NCI-H774 (cell line): ENCODE measurements at regions not wholly inside any gene's neighbourhood (a gene's known extent, or its start where the extent isn't known, plus 50 kb on each side); places are given as distances from the start of the nearest gene placed in this dataset.

Experiments used
- DNase-seq: peaks from one replicate; lab custom pipeline; 2025; lab: John Stamatoyannopoulos, UW

DNA sequence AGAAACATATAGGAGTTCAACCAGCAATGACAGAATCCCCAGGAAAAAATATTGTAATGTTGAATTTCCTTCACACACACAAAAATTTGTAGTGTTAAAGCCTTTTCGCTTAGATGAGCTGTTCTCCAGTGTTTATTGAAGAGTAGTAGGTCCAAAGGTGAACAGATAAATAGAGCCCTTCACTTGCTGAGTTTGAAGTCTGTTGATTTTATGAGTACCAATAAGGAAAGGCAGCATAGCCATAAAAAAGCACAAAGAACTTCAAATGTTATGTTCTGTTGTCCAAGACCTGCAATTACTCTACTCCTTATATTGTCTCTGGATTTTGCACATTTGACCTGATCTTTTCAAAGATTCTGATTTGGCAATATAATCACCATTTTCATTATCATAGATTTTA lies 362.7 kb upstream of the B3GALT2 start:
- DNase-seq, result no peak

DNA sequence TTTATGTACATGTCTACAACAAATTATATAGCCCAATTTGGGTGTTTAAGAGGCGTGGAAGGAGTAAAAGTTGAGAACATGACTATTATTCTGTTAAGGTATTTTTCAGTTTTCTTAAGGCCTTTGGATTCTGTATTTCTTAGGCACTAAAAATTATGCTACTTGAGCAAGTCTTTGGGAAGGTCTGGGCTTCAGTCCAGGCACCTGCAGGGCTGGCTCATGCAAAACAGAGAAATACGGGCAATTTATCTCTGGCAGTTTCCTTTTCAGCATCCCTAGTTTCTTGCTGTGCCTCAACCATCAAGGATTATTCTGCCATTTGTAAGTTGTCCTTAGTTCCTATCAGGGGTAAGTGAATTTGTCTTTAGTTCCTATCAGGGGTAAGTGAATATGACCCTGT lies 358.8 kb upstream of the B3GALT2 start:
- no peak for DNase-seq

DNA sequence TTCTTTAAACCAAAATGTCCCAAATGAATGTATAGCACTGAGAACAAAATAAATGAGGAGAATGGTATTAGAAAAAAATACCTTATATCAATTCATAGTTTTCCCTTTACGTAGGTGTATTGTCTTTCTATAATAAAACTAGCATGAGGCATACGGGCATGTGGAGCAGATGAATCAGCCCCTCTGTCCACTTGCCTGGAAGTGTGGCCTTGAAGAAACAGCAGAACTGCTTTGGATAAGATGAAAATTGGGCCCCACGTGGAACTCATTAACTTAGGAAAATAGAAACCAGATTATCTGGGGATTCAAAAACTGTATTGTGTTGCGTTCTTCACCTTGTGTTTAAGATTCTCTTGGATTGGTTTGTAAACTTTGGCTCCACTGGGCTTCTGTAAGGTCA lies 356.8 kb upstream of the B3GALT2 start:
- no peak for DNase-seq

DNA sequence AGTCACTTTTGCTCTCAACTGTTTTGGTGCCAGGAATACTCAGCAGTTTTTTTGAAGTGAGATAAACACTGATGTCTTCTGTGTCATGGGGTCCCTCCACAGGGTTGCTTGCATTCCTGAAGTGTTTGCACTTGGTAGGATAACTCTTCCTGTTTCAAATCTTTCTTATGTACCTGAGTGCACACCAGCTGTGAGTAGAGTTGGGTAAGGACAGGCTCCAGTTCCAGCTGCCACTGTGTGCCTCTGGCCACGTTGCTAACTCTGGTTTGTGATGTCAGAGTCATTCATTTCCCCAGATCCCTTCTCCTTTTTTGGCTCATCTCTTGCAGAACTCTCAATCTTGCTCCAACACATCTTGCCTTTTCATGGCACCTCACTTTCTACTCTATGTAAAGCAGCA lies 356.3 kb upstream of the B3GALT2 start:
- DNase-seq, result no peak

GRCh38 chr1:193540511-193540910 lies 354.1 kb upstream of the B3GALT2 start:
- no peak for DNase-seq

DNA sequence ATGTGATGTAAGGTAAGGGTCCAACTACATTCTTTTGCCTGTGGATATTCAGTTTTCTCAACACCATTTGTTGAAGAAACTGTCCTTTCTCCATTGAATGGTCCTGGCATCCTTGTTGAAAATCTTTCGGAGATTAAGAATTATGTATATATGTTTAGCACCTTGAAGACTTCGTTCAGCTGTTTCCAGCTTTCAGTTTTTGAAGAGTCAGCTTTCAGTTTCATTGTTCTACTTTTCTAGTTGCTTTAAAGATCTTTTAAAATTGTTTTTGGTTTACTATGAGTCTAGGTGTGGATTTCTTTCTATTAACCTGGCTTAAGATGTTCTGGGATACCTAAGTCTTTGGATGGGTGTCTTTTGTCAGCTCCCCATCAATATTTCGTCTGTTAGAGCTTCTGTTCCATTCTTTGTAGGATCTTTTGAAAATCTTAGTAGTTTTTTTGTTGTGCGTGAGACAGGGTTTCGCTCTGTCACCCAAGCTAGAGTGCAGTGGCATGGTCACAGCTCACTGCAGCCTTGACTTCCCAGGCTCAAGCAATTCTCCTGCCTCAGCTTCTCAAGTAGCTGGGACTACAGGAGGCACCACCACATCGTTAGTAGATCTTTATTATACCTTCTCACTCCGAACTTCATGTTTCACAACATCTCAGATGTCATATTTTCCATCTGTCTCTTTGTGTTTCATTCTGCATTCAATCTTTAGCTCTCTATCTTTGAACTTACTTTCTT lies 353.5 kb upstream of the B3GALT2 start:
- DNase-seq, result no peak

- DNase-seq, result no peak
Measured at GRCh38 chr1:193538680-193539079, 352.3 kb upstream of the B3GALT2 start.

DNA sequence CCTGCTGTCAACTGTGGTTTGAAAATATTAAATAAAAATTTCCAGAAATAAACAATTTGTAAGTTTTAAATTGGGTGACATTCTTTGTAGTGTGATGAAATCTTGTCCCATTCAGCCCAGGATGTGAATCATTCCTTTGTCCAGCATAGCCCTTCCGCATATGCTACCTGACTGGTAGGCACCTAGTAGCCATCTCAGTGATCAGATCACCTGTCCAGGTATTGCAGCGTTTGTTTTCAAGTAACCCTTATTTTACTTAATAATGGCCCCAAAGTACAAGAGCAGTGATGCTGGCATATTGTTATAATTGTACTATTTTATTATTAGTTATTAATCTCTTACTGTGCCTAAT lies 351.6 kb upstream of the B3GALT2 start:
- no peak for DNase-seq

DNA sequence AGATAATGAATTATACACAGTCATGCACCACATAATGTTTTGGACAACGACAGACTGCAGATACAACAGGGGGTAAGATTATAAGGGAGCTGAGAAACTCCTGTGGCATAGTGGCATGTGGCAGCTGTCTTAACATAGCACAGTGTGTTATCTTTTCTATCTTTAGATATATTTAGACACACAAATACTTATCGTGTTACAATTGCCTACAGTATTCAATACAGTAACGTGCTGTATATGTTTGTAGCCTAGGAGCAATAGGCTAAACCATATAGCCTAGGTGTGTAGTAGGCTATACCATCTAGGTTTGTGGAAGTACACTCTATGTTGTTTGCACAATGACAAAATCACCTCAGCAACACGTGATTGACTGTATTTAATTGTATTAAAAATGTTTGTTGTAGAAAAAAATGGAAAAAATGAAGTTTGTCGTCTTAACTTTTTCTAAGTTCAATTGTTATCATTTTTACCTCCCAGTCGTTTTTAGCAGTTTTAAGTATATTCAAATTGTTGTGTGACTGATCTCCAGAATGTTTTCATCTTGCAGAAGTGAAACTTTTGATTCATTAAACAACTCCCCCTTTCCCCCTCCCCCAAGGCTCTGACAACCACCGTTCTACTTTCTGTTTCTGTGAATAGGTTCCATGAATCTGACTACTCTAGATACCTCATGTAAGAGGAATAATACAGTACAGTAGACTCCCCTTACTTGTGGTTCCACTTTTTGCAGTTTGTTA lies 351.0 kb upstream of the B3GALT2 start:
- DNase-seq, result no peak

DNA sequence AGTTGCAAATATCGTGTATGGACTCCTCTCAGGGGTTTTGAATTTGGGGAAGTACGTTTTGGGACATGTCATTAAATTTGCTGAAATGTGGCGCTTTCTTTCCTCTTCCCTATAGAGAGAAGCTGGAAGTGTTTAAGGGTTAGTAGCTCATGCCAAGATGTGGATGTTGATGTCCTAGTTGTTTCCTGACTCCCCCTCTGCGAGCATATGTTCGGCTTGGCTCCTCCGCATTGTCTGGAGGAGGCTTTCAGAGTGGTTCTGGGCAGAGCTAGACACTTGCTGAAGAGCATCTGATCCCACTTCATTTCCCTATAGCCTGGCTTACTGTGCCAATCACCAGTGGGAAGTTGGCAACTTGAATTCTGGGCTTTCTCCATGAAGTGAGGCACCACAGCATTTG lies 347.4 kb upstream of the B3GALT2 start:
- DNase-seq, result no peak

DNA sequence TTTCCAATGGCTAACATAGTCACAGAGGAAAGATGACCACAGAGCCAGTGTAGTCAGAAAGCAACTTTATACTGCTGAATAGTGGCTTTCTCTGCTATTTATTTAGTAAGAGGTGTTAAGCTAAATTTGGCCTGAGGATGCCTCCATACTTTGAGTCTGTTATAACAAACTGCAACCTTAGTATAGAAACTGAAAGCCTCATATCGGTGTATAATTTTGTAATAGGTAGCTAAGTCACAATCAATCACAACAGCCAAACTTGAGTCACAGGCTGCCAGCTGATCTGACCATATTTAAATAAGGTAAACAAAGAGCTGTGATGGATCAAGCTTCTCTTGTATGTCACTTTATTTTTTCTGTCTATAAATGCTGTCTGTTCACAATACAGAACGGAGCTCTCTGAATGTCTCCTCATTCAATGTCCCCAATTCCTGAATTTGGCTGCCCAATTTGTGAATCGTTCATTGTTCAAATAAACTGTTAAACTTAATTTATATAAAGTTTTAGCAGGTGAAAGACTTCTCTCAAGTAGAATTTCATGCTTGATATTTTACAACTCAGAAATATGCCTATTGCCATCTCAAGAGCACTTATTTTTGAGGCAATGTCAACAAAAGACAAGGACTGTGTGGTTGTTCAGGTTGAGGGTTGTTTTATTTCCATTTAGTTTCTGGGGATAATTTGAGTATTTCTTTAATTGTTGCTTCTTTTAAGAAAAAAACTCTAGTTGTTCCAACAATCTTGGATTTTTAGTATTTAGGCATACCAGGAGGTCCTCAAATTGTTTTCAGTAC lies 339.7 kb upstream of the B3GALT2 start:
- no peak for DNase-seq

- DNase-seq, result no peak
Measured at GRCh38 chr1:193525411-193525810, 339.0 kb upstream of the B3GALT2 start.

GRCh38 chr1:193524616-193525015 lies 338.2 kb upstream of the B3GALT2 start:
- no peak for DNase-seq

DNA sequence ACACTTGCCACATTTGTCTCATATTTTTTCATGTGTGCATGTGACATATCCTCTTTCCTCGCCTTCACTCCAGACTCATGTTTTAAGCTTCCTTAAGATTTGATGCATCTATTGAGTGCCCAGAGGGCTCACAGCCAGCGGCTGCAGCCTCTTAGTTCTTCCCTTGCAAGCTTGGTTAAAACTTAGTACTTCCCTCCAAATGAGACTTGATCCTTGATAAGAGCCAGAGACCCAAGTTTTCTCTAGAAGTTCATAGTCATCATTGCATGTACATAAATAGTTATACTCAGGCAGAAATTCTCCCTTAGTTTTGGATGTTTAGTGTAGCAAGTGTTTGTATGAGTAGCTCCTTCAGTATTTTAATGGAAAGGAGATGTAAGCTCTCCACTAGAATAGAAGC lies 337.6 kb upstream of the B3GALT2 start:
- DNase-seq, result no peak

- no peak for DNase-seq
Measured at GRCh38 chr1:193520472-193520871, 334.1 kb upstream of the B3GALT2 start.

GRCh38 chr1:193519922-193520321 lies 333.5 kb upstream of the B3GALT2 start:
- no peak for DNase-seq

GRCh38 chr1:193516755-193517388 lies 330.5 kb upstream of the B3GALT2 start:
- no peak for DNase-seq

GRCh38 chr1:193514397-193514796 lies 328.0 kb upstream of the B3GALT2 start:
- no peak for DNase-seq

DNA sequence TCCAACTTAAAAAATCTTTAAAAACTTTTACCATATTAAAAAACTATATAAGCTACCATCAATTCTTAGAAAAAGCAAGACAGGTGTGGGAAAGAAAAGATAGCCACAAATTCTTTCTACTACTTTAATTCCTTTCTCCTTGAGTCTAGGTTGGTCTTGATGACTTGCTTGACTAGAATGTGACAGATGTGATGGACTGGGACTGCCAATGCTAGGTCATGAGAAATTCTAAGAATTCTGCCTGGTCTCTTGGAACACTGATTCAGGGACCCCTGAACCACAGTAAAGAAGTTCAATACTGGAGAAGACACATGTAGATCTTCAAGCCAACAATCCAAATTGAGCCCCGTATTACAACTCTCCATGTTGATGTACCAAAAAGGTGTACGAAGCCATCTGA lies 326.6 kb upstream of the B3GALT2 start:
- DNase-seq, result no peak

- DNase-seq, result no peak
Measured at GRCh38 chr1:193504920-193505319, 318.5 kb upstream of the B3GALT2 start.

GRCh38 chr1:193498088-193498655 lies 311.8 kb upstream of the B3GALT2 start:
- no peak for DNase-seq

GRCh38 chr1:193494368-193494767 lies 308.0 kb upstream of the B3GALT2 start:
- DNase-seq, result no peak
